KMS-11 (cell line): ENCODE measurements at regions not wholly inside any gene's neighbourhood (a gene's known extent, or its start where the extent isn't known, plus 50 kb on each side); places are given as distances from the start of the nearest gene placed in this dataset.
A peak's percentile ranks its signal among the peaks of the same experiment; 100 is the strongest.

Experiments
- H2AFZ ChIP-seq: fragments of 200-600 bp; sonication (generic); 2 replicates; pipeline ENCODE4 v1.6.1; 2016; ENCODE audit warnings: antibody characterized with exemption, mixed run types, low read depth
- H3K27ac ChIP-seq: fragments of 200-600 bp; sonication (generic); 2 replicates; pipeline ENCODE4 v1.6.1; 2016; ENCODE audit warnings: mild to moderate bottlenecking, mixed run types
- H3K27me3 ChIP-seq: fragments of 200-600 bp; sonication (generic); 2 replicates; pipeline ENCODE4 v1.6.1; 2017; ENCODE audit warnings: mild to moderate bottlenecking, low read depth, mixed run types, moderate library complexity; ENCODE audit not compliant: insufficient read depth
- H3K36me3 ChIP-seq: fragments of 200-600 bp; sonication (generic); 2 replicates; pipeline ENCODE4 v1.6.1; 2017; ENCODE audit warnings: mild to moderate bottlenecking, mixed run types; ENCODE audit not compliant: insufficient read depth
- H3K4me1 ChIP-seq: fragments of 200-600 bp; sonication (generic); 2 replicates; pipeline ENCODE4 v1.6.1; 2016; ENCODE audit warnings: mild to moderate bottlenecking, low read depth, mixed run types; ENCODE audit not compliant: poor library complexity, severe bottlenecking
- H3K4me2 ChIP-seq: fragments of 200-600 bp; sonication (generic); 2 replicates; pipeline ENCODE4 v1.7.0; 2016; ENCODE audit warnings: mild to moderate bottlenecking, mixed run types
- H3K4me3 ChIP-seq: fragments of 200-600 bp; sonication (generic); IDR thresholded peaks from 2 replicates; pipeline ENCODE4 v1.6.1; 2017; ENCODE audit warnings: low read depth, low read length, mixed read lengths; ENCODE audit not compliant: insufficient read depth
- H3K79me2 ChIP-seq: fragments of 200-600 bp; sonication (generic); 2 replicates; pipeline ENCODE4 v1.6.1; 2016; ENCODE audit warnings: low read depth, mixed run types; ENCODE audit not compliant: insufficient read depth
- H3K9ac ChIP-seq: fragments of 200-600 bp; sonication (generic); 2 replicates; pipeline ENCODE4 v1.6.1; 2016; ENCODE audit warnings: mild to moderate bottlenecking, mixed run types
- H4K20me1 ChIP-seq: fragments of 200-600 bp; sonication (generic); 2 replicates; pipeline ENCODE4 v1.6.1; 2016; ENCODE audit warnings: mild to moderate bottlenecking, mixed run types; ENCODE audit not compliant: insufficient read depth
- TF ChIP-seq, protein P1 (sequence below): fragments of 200-600 bp; sonication (generic); conservative IDR thresholded peaks from 2 replicates; pipeline ENCODE4 v1.6.1; 2017; ENCODE audit warnings: low read depth, mild to moderate bottlenecking, antibody characterized with exemption, low read length, moderate library complexity, mixed read lengths

DNA sequence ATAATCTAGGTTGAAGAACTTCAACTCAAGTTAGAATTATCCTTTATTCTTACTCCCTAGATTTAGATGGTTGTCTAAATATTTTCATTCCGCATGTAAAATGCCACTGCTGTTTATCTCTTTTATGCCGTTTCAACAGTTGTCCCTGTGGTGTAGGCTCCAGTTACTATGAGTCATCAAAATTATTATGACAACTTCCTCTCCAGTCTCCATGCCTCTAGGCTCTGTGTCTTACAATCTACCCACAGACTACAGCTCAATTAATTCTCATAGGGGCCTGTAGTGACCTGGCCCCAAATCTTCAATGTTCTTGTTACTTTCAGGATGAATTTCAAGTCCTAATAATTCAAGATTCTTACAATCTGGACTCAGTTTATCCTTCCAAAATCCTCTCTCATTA is 105.8 kb upstream of the UNC13C start:
- TF ChIP-seq, protein P1, sequence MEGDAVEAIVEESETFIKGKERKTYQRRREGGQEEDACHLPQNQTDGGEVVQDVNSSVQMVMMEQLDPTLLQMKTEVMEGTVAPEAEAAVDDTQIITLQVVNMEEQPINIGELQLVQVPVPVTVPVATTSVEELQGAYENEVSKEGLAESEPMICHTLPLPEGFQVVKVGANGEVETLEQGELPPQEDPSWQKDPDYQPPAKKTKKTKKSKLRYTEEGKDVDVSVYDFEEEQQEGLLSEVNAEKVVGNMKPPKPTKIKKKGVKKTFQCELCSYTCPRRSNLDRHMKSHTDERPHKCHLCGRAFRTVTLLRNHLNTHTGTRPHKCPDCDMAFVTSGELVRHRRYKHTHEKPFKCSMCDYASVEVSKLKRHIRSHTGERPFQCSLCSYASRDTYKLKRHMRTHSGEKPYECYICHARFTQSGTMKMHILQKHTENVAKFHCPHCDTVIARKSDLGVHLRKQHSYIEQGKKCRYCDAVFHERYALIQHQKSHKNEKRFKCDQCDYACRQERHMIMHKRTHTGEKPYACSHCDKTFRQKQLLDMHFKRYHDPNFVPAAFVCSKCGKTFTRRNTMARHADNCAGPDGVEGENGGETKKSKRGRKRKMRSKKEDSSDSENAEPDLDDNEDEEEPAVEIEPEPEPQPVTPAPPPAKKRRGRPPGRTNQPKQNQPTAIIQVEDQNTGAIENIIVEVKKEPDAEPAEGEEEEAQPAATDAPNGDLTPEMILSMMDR = no peak
- Histone ChIP-seq H3K4me2 (no peak overlapping the region), H3K4me1 (peaks cover 15% of the 10 kb centered on the region), H3K79me2 (no peaks in the 10 kb centered on the region), H3K9ac (no peak overlapping the region), H2AFZ (no peak overlapping the region), H3K27ac (no peak overlapping the region), H3K36me3 (no peaks in the 10 kb centered on the region), H3K27me3 (no peaks in the 10 kb centered on the region), H4K20me1 (no peaks in the 10 kb centered on the region), H3K4me3 (no peak overlapping the region)

DNA sequence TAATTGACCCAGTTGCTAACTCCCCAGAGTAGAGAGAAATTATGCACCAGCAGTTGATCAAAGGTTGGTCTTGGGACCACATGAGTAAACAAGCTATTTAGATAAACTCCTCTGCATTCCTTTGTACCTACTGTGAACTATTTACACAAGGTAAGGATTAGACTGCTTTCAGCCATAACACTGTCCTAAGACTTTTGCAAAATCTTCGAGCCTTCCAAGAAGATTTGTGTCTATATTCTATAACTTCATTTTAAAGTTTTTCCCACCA is 108.5 kb upstream of the UNC13C start:
- no peak overlapping the region for H2AFZ ChIP-seq
- H3K9ac ChIP-seq = no peak overlapping the region
- H3K27ac ChIP-seq = no peak overlapping the region
- H3K4me3 ChIP-seq = no peak overlapping the region
- H3K36me3 ChIP-seq = no peaks in the 10 kb centered on the region
- H4K20me1 ChIP-seq = no peaks in the 10 kb centered on the region
- H3K4me1 ChIP-seq = no peaks in the 10 kb centered on the region
- no peak overlapping the region for H3K4me2 ChIP-seq
- H3K79me2 ChIP-seq = no peaks in the 10 kb centered on the region
- no peaks in the 10 kb centered on the region for H3K27me3 ChIP-seq
- TF ChIP-seq, protein P1 = no peak

DNA sequence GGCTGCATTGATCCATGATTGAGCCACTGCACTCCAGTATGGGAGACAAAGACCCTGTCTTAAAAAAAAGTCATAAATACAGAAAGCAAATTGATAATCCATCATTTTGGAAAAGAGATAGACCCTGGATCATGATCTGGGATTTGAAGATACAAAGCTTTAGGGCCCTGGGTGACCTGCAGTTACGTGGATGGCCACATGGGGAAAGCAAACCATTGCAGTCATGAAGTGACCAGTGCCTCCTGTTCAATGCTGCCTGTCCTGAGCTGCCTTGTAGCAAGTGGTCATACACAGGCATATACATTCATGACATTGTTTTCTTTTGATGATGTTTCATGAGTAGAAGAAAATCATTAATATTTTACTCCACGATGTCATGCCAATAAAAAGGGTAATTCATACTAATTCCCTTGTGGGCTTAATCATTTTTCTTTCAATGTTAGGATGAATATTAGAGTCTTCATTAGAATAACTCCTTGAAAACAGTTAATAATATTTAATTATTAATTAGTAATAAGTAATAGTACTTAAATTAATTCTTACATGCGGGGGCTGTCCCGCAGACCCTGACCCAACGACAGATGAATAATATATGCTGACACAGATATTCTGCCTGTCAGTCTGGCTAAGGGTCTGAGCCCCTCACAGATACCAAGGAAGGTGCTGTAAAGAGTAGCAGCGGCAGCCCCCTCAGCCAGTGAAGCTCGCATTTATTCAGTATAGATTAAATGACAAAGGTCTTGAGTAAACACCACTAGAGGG is 109.0 kb upstream of the UNC13C start:
- H3K4me2 ChIP-seq = no peak overlapping the region
- H3K4me1 ChIP-seq = no peaks in the 10 kb centered on the region
- H3K9ac ChIP-seq = no peak overlapping the region
- no peak overlapping the region for H3K4me3 ChIP-seq
- H4K20me1 ChIP-seq = no peaks in the 10 kb centered on the region
- H3K27me3 ChIP-seq = no peaks in the 10 kb centered on the region
- TF ChIP-seq, protein P1 = peak; percentile 58
- H2AFZ ChIP-seq = no peak overlapping the region
- no peaks in the 10 kb centered on the region for H3K36me3 ChIP-seq
- H3K27ac ChIP-seq = no peak overlapping the region
- H3K79me2 ChIP-seq = no peaks in the 10 kb centered on the region

DNA sequence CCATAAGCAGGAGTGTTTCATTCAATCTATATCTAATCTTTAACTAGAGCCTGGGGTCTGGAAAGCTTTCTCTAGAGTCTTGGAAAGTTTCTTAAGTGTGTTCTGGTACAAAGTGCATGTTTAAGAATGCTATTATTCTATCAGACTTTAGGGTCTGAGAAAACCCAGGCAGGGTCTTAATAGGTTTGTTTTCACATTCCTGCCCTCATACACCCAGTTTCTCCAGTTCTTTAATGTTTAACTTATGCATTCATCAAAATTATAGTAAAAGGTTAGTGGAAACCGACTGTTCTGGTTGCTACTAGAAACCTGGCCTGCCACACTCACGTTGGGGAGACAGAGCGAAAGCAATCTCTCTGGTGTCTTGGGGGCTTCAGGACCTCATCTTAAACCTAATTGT is 102.9 kb upstream of the WDR72 start:
- Histone ChIP-seq H4K20me1 (no peaks in the 10 kb centered on the region), H3K4me2 (no peak overlapping the region), H3K27ac (no peak overlapping the region), H3K4me3 (no peak overlapping the region), H3K79me2 (no peaks in the 10 kb centered on the region), H3K27me3 (no peaks in the 10 kb centered on the region), H3K4me1 (no peaks in the 10 kb centered on the region), H3K36me3 (no peaks in the 10 kb centered on the region), H2AFZ (no peak overlapping the region), H3K9ac (no peak overlapping the region)
- TF ChIP-seq, protein P1 = no peak
